ENCODE measurements at regions not wholly inside any gene's neighbourhood (a gene's known extent, or its start where the extent isn't known, plus 50 kb on each side); places are given as distances from the start of the nearest gene placed in this dataset.

- intact Hi-C loops (cut with DNase I), result no loop called here
- DNase-seq, result no peak
These were observed 118.9 kb upstream of the UBL3 start for GRCh38 chr13:29969286-29969685.

DNA sequence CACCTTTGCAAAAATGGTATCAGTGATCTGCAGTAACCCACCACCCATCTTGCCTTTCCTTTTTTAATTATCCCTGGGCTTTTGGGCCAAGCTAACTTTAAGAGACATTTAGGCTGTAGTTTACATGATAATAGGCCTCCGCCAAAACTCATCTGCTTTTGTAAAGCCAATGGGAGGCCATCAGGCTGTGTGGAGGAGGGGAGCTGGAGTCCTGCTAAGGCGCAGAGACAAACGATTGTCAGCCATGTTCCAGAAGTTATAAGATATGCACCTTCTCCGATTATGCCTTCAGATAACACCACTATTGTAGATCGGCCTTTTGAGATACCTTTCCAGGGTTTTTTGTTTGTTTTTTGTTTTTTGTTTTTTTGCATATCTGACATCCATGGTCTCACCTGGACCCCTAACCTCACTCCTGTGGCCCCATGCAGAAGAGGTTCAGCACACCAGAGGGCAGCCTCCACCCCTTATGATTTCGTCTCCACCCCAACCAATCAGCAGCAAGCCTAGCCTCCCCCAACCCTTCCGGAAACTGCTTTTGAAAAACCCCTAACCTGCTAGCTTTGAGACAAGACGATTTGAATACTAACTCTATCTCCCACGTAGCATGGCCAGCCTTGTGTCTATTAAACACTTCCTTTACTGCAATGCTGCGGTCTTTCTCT, 113.9 kb upstream of the UBL3 start:
- intact Hi-C loops (cut with DNase I), result no loop called here
- no peak for DNase-seq

DNA sequence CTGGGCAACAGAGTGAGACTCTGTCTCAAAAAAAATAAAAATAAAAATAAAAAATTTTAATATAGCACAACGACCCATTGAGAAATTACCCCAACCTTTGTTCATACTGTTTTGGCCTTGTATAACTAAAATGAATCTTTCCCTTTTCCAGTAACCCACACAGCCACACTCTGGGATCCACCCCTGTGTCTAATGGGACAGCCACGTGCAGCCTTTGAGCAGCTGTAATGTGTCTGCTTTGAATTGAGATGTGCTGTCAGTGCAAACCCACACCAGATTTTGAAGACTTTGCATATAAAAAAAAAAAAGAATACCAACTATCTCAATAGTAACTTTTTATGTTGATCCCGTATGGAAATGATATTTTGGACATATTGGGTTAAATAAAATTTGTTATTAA, 112.7 kb upstream of the UBL3 start:
- intact Hi-C loops (cut with DNase I), result no loop called here
- no peak for DNase-seq

DNA sequence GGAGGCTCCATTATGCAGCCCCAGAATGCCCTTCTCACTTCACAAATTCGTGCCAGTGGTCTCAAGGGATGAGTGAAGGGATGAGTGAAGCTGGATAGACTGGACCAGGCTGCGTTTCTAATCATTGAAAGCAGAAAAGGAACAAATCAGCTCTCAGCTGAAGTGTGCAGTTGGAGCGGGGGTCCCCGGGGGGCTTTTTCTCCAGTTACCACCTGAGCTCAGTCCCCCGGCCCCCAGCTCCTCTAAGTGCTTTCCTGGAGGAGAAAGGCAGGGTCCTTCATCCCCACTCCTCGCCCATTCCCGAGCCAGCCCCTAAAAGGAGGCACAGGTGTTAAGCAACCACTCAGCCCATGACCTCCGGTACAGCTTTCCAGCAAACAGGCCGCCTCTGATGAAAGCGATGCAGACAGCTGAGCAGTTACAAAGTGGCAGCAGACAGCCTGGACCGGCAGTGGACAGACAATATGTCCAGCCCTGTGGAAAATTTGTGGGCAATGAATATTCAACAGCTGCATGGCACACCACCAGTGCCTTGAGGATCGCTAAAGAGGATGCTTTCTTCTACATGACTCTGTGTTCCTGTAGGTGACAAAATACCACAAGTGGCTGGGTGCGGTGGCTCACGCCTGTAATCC, 110.7 kb upstream of the UBL3 start:
- intact Hi-C loops (cut with DNase I), result no loop called here
- no peak for DNase-seq

DNA sequence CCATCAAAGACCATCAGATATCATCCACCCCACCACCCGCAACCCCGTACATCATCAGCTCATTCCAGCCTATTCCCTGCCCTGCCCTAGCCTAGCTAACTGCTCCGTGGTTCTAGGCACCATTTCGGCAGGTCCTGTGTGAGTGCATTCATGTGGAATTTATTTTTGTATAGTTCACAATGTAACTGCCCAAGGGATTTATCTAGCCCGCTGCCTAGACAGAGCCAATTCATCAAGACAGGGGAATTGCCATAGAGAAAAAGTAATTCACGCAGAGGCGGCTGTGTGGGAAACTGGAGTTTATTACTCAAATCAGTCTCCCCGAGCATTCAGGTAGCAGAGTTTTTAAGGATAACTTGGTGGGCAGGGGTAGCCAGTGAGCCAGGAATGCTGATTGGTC, 109.2 kb upstream of the UBL3 start:
- intact Hi-C loops (cut with DNase I), result no loop called here
- no peak for DNase-seq

GRCh38 chr13:29959086-29959485, 108.7 kb upstream of the UBL3 start:
- no peak for DNase-seq
- intact Hi-C loops (cut with DNase I), result no loop called here

- intact Hi-C loops (cut with DNase I), result no loop called here
- no peak for DNase-seq
These were observed 108.1 kb upstream of the UBL3 start for GRCh38 chr13:29958476-29958875.

- DNase-seq, result no peak
These were observed 106.9 kb upstream of the UBL3 start for GRCh38 chr13:29957320-29957719.

GRCh38 chr13:29956853-29957252, 106.4 kb upstream of the UBL3 start:
- no peak for DNase-seq

More at GRCh38 chr13:29957320-29957719, 106.9 kb upstream of the UBL3 start:
- intact Hi-C loops (cut with DNase I), result no loop called here

GRCh38 chr13:29955137-29955650, 104.8 kb upstream of the UBL3 start:
- intact Hi-C loops (cut with DNase I), result no loop called here
- no peak for DNase-seq

More at GRCh38 chr13:29956853-29957252, 106.4 kb upstream of the UBL3 start:
- intact Hi-C loops (cut with DNase I), result no loop called here

DNA sequence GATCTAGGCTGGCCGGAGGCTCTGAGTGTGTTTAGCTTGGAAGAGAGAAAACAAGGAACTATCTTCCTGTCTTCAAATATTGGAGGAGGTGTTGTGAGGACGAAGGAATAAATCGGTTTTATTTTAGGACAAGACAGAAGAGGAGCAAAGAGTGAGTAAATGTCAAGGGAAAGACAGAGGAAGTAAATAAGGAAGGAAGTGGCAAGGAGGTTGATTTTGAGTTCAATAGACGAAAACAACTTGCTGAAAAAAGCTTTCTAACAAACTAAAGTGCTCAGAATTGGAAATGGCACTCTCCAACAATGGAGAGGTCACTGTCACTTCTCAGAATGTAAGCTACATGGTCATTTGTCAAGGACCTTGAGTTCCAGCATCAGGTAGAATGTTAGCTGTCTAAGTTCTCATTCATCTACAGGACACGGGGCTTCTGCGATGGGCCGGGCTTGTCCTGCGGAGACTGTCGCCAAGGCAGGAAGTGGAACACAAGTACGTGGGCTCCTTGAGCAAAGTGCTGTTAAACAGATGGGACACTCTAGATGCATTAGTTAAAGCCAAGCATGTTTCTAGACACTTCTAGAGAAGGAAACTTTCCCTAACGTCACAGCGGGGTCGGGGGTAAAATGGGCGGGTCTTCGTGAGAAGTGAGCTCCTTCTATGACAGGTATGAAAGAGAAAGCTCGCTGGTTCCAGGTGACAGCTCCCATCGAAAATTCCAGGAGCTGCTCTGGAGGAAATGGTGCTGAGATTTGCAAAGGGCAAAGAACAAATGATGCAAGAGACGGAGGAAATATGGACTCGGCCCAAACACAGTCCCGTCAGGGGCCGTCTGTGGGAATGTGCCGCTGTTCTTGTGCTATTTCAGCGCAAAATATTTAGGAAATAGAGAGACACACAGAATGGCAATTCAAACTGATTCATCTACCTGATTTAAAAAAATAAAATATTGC, 103.9 kb upstream of the UBL3 start:
- intact Hi-C loops (cut with DNase I), result no loop called here
- DNase-seq, result no peak

DNA sequence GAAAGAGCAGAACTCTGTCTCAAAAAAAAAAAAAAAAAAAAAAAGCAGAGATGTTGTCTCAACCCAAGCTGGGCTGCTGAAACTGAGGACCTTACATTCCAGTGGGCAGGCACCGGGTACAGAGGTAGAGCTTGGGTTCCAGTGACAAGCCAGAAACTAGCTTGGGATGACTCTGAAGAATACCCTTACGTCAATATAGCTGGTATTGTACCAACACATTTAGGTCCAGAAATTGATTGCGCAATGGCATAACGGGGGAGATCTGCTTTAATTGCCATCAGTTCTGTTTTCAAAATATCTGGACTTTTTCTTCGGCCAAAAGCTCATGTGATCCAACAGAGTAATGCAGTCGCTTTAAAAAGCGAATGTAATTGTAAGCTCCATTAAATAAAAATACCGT, 103.1 kb upstream of the UBL3 start:
- DNase-seq, result no peak
- intact Hi-C loops (cut with DNase I), result no loop called here

DNA sequence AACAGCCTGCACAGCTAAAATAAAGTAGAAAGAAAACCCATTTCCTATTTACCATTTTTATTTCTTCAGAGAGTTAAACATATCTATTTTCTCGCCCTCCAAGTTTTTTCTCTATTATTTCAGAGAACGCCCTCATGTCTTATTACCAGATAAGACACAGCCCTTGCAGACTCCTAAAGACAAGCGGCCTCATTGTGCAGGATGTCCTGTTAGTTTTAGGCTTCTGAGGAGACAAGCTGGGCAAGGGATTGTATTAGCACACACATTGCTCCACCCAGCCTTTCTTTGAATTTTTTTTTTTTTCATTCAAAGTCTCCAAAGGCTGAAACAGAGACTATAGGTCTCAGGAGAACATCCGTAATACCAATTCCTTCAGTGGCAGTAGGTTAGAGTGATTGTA, 101.8 kb upstream of the UBL3 start:
- intact Hi-C loops (cut with DNase I), result no loop called here
- DNase-seq, result no peak

- no peak for DNase-seq
- intact Hi-C loops (cut with DNase I), result no loop called here
These were observed 98.4 kb upstream of the UBL3 start for GRCh38 chr13:29948791-29949190.

- DNase-seq, result no peak
- intact Hi-C loops (cut with DNase I), result no loop called here
These were observed 97.8 kb upstream of the UBL3 start for GRCh38 chr13:29948244-29948643.

GRCh38 chr13:29947839-29948238, 97.4 kb upstream of the UBL3 start:
- intact Hi-C loops (cut with DNase I), result no loop called here

GRCh38 chr13:29946093-29946492, 95.7 kb upstream of the UBL3 start:
- intact Hi-C loops (cut with DNase I), result no loop called here
- no peak for DNase-seq

More at GRCh38 chr13:29947839-29948238, 97.4 kb upstream of the UBL3 start:
- no peak for DNase-seq

DNA sequence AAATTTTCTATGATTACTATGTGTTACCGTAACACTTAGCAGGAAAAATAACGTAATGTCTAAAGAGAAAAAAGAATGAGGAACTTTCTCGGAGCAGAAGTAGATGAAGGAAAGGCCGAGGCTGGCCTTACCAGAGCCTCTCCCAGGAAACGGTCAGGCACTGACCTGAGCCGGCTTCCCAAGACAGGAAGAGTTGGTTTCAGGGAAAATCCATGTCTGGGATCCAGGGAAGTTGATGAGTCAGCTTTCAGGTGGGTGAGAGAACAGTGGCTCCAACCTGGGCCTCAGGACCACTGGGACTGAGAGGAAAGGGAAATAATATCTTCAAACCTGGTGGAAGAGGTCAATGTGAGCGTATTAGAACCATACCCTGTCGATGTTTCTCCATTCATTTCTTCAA, 93.3 kb upstream of the UBL3 start:
- DNase-seq, result no peak
- intact Hi-C loops (cut with DNase I), result no loop called here

DNA sequence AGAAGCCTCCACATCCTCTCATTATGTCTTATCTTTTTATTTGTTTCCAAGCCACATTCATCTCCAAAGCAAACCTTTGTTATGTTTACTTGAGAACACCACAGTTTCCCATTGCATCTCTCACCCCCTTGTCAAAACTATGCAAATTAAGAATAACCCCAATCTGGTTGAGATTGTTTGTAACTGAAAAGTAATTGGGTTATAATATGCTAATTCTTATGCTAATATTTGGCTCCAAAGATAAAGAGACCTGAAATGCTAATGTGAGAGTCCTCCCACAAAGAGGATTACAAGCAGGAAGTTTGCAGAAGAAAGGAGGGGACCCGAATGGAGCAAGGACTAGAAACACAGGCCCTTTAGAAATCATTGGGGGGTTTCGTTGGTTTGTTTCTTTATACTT, 92.9 kb upstream of the UBL3 start:
- intact Hi-C loops (cut with DNase I), result no loop called here
- DNase-seq, result no peak

DNA sequence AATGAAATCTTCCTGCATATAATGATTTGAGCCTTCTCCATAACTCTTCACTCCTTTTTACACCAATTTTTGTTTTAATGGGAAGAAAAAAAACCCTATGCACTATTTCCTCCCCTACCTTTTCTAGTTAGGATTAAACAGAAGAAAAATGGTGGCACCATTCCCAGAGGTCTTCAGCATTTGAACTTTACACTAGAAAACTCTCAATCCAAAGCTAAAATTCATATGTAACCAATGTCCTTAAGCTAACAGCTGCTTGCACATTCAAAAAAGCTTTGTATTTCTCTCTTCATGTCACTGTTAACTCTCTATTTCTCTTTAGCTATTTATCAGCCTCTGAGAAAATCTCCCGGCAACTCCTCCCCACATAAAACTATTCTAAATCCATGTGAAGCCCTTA, 90.3 kb upstream of the UBL3 start:
- intact Hi-C loops (cut with DNase I), result no loop called here
- DNase-seq, result no peak

GRCh38 chr13:29939158-29939557, 88.7 kb upstream of the UBL3 start:
- intact Hi-C loops (cut with DNase I), result no loop called here
- DNase-seq, result no peak

All from posterior cingulate gyrus (tissue), 11 donors.